AG09309 (cell line): ENCODE measurements at regions not wholly inside any gene's neighbourhood (a gene's known extent, or its start where the extent isn't known, plus 50 kb on each side); places are given as distances from the start of the nearest gene placed in this dataset.

Source experiments
- DNase-seq: peaks from one replicate; pipeline ENCODE4 v3.0.0-alpha.2; 2010; ENCODE audit warnings: low read depth
- H3K4me3 ChIP-seq: 2 replicates; pipeline ENCODE4 v1.5.1; 2011; ENCODE audit warnings: mild to moderate bottlenecking, low read depth, low read length, moderate library complexity; ENCODE audit not compliant: control insufficient read depth
- TF ChIP-seq, protein P1 (sequence below): IDR thresholded peaks from 2 replicates; pipeline ENCODE4 v1.5.1; 2011; ENCODE audit warnings: mild to moderate bottlenecking, low read depth, low read length, inconsistent platforms; ENCODE audit not compliant: insufficient read depth, control insufficient read depth; ENCODE audit errors: missing control alignments

DNA sequence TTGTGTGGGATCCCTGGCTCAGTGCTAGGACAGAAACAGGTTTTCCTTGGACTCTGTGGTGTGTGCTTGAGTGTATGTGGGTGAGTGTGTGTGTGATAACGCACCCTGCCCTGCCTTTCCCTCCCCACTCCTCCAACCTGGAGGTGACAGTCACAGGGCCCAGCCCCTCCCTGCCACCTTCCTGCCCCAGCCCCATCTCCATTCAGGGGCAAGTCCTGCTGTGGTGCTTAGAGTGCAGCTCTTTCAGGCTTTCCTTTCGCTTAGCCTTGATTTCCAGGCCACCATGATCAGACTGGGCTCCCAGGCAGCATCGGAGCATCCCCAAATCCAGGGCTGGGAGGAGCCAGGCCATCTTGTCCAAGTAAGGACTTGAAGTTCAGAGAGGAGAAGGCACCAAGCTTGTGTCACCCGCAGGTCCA lies 185.2 kb downstream of the ZFP36L2 start:
- TF ChIP-seq, protein P1, sequence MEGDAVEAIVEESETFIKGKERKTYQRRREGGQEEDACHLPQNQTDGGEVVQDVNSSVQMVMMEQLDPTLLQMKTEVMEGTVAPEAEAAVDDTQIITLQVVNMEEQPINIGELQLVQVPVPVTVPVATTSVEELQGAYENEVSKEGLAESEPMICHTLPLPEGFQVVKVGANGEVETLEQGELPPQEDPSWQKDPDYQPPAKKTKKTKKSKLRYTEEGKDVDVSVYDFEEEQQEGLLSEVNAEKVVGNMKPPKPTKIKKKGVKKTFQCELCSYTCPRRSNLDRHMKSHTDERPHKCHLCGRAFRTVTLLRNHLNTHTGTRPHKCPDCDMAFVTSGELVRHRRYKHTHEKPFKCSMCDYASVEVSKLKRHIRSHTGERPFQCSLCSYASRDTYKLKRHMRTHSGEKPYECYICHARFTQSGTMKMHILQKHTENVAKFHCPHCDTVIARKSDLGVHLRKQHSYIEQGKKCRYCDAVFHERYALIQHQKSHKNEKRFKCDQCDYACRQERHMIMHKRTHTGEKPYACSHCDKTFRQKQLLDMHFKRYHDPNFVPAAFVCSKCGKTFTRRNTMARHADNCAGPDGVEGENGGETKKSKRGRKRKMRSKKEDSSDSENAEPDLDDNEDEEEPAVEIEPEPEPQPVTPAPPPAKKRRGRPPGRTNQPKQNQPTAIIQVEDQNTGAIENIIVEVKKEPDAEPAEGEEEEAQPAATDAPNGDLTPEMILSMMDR: no peak
- no peak overlapping the region for H3K4me3 ChIP-seq
- no peak for DNase-seq

DNA sequence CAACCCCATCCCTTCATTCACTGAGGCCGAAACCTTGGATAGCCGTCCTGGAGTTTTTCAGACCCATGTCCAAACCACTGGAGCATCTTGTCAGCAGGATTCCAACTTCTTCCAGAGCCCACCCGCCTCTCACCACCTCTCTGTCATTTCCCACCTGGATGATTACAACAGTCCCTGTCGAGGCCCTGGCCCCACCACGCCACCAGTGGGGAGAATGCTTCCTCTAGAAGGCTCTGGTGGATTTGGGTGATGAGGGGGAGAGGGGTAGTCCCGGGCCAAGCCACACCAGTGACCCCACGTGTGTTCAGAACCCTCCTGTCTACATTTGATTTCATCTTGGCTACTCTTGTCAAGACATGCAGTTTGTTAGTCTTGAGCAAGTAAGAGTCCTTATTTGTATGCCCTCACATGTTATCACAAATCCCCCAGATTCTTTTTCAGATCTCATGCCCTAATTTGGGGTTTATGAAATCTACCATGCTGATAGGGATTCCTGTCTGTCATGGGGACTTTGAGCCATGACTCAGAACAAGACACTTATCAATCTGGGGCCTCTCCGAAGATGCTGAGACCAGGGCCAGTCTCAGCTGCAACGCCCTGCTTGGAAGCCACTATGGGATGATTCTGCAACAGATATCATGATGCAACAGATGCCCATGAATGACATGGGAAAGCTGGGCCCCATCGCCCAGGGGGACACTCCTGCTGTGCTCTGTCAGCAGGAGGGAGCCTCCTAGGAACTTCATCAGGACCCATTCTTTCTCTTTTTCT lies 186.1 kb downstream of the ZFP36L2 start:
- no peak for DNase-seq
- TF ChIP-seq, protein P1: no peak
- no peak overlapping the region for H3K4me3 ChIP-seq

DNA sequence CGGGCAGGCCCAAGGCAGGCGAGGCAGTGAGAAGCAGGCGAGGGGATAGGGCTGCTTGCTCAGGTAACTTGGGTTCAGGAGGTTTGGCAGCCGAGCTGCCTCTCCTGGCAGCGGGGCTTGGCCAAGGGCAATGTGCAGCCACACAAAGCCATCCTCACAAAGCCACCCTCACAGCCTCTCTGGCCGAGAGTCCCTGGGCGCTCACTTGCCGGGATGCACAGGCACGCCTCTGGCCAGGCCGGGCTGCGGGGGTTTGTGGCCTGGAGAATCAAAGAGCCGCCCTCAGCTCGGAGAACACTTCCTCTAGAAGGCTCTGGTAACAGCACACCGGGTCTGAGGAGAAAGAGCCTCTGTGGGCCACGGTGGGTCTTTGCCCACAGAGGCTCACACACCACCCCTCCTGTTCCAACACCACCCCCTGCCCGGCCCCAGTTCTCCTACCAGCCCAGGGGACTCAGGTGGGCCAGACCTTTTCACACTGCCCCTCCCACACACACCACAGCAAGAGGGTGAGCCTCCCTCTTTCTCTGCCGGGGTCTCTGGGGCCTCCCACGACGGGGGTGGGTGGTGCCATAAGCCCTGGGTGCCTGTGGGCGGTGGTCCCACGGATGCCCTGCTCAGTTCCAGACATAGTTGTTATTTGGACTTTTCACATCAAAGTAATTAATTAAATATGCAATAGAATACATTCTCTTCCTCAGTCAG lies 186.9 kb downstream of the ZFP36L2 start:
- DNase-seq: no peak
- TF ChIP-seq, protein P1: no peak

DNA sequence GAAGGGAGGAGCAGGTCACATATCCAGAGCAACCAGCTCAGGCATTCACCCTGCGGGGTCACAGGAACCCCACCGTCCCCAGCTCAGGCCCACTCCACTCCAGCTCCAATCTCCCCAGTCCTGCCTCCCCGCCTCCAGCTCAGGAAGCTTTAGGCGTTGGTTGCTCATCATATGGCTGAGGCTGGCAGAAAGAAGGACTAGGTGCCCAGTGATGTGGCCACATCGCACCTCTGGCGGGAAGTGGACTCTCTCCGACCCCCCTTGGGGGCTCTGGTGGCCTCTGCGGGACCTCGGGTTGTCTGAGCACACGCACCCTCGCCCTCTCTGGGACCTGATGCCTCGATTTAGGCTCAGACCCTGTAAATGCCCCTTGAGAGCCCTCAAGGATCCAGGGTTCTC lies 187.7 kb downstream of the ZFP36L2 start:
- TF ChIP-seq, protein P1: no peak
- no peak overlapping the region for H3K4me3 ChIP-seq
- DNase-seq: no peak

More for the DNA sequence above, 186.9 kb downstream of the ZFP36L2 start:
- no peak overlapping the region for H3K4me3 ChIP-seq

DNA sequence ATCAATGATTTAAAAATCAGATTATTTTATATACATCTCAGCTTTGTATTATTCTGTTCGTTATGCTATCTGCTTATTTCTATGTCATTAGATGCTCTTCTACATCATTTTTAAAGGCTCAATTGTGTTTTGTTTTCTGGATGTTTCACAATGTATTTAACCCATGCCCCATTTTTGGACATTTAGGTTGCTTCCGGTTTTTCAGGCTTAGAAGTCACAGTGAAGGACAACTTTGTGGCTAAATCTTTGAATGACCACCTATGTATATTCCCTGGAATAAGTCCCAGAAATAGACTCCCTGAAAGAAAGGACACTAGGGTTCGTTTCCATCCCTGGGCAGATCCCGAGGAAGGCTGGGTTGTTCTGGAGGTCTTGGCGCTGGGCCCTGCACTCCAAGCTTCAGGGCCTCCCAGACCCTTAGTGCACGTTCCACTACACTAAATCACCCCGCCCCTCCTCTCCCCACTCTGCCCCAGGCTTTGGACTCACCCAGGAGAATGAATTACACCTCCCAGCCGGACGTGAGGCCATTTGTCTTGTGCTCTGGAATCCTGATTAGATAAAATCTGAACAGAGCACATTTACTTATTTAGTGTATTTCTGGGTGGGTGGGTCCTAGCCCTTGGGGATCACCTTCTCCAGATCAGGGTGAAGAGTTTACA lies 188.2 kb downstream of the ZFP36L2 start:
- DNase-seq: no peak
- TF ChIP-seq, protein P1: no peak
- H3K4me3 ChIP-seq: no peak overlapping the region

DNA sequence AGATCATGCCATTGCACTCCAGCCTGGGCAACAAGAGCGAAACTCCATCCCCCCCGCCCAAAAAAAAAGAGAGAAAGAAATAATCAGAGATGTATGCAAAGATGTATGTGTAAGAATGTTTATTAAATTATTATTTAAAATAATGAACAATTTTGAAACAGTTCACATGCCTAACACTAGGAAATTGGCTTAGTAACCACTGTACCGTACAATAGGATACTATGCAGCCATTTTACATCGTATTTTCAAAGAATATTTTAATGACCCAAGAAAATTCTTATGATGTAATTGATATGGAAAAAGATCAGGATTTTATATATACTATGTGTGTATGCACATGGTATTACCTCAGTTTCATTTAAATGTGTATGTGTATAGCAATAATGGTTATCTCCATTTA lies 190.5 kb downstream of the ZFP36L2 start:
- TF ChIP-seq, protein P1: no peak
- DNase-seq: no peak
- no peak overlapping the region for H3K4me3 ChIP-seq
